Stimulated activated CD8-positive, alpha-beta memory T cell treated with anti-CD3 and anti-CD28 coated beads, Interleukin-12 subunit alpha, Interleukin-12 subunit beta, amount 100 ng/mL, for 24 hours (primary cell): ENCODE measurements at regions not wholly inside any gene's neighbourhood (a gene's known extent, or its start where the extent isn't known, plus 50 kb on each side); places are given as distances from the start of the nearest gene placed in this dataset.
"Not testable (repeated sequence)": the region's sequence is repeated elsewhere in the genome, so short reads cannot be mapped to it uniquely, and the experiment has no call there.

ENCODE experiments used
- DNase-seq: peaks from one replicate; pipeline ENCODE4 v3.0.0-alpha.2; 2020; ENCODE audit errors: extremely low read depth

GRCh38 chr2:111667542-111668273 lies 216.3 kb downstream of the ANAPC1 start:
- DNase-seq, result no peak

- DNase-seq, result no peak
These were observed 215.7 kb downstream of the ANAPC1 start for GRCh38 chr2:111668274-111668616.

DNA sequence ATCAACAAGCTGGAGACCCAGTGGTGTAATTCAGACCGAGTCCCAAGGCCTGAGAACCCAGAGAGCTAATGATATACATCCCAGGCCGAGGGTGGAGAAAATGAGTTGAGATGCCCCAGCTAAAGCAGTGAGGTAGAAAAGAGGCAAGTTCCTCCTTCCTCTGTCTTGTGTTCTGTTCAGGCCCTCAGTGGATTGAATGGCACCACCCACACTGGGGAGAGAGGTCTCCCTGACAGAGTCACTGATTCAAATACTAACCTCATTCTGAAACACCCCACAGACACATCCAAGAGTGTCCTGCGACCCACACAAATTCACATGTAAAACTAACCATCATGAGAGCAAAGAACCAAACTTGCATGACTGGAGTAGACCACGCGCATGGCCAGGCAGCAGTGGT lies 215.3 kb downstream of the ANAPC1 start:
- DNase-seq, result no peak

DNA sequence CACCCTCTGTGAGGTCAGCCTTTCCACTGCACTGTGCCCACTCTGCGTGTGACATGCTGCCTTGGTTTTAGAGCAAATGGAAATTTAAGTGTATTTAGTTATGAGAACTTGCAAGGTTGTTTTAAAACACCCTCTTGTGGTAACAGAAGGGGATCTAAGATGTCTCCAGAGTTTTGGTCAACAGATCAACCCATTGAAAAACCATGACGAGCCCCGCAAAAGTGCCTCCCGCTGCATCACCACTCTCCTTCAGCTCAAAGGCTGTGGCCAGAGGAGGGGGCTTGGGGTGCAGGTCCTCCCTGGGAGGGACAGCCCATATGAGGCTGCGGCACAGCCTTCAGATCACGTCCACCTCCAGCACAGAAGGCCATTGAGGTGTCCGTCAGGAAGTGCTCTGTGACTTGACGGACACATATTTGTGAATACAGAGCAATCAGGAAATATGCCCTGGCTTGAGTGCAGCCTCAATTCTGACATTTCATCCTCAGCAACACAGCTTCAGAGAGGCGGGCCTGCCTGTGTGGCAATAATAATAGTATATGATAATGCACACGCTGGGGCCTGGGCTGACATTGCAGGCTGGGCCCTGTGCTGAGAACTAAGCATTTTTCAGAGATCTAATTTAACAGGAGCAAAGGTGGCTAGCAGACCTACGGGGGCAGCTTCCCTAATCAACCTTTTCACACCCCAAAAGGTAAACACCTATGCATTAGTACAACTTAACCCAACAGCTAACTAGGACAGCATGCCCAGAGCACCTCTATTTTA lies 213.9 kb downstream of the ANAPC1 start:
- DNase-seq, result no peak

- DNase-seq, result no peak
These were observed 213.2 kb downstream of the ANAPC1 start for GRCh38 chr2:111670776-111671175.

DNA sequence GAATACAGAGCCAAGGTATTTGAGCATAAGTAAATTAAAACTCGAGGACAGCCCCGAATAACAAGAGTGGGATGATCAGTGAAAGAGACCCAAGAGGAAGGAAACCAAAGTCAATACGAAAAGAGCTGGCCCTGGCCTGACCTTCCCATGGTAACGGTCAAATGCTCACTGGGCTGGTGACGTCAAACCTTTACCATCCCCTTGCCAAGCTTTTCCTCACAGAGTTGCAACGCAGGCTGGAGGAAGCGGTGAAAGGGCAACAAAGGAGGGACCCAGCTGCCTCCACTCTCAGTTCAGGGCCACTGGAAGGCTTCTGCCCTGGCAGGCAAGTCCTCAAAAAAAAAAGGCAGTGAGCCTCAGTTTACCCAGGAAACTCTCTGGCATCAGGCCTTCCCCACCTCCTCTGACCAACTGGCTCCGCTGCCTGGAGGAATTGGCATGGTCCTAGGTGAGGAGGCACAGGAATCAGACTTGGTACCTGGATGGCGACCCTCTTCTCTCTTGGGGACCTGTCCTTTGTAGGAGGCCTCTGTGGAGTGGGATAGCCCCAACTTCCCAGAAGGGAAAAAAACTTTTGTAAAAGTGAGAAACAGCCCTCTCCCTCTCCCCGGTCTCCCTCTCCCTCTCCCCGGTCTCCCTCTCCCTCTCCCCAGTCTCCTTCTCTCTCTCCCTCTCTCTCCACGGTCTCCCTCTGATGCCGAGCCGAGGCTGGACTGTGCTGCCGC lies 212.4 kb downstream of the ANAPC1 start:
- DNase-seq, result no peak

DNA sequence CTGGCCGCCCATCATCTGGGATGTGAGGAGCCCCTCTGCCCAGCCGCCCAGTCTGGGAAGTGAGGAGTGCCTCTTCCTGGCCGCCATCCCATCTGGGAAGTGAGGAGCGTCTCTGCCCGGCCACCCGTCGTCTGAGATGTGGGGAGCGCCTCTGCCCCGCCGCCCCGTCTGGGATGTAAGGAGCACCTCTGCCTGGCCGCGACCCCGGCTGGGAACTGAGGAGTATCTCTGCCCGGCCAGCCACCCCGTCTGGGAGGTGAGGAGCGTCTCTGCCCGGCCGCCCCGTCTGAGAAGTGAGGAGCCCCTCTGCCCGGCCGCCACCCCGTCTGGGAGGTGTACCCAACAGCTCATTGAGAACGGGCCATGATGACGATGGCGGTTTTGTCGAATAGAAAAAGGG lies 211.4 kb downstream of the ANAPC1 start:
- not testable (repeated sequence) for DNase-seq

- no peak for DNase-seq
These were observed 210.5 kb downstream of the ANAPC1 start for GRCh38 chr2:111673526-111673925.

DNA sequence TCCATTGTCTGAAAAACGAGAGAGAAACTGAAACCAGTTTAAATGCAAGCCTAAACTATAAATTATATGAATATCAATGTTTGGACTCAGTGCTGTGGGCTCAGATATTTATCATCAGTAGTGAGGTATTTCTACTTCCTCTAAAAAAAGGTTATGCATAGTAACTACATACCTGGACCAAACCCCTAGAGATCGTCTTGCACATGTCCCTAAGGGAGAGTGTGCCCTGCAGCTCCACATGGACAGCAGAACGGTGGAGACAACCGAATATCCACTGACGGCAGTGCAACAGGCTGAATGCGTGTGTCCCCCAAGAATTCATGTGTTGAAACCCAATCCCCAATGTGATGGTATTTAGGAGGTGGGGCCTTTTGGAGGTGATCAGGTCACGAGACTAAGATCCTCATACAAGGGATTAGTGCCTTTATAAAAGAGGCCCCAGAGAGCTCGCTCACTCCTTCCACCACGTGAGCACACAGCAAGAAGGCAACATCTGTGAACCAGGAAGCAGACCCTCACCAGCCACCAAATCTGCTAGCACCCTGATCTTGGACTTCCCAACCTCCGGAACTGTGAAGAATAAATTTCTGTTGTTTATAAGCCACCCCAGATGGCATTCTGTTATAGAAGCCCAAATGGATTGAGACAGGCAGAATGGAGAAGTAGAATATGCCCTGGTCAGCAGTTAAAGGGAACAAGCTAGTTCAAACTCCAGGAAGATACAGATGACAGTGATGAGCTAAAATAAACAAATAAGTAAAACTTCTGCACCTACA lies 208.4 kb downstream of the ANAPC1 start:
- DNase-seq, result no peak

GRCh38 chr2:111676291-111676822 lies 207.6 kb downstream of the ANAPC1 start:
- no peak for DNase-seq

GRCh38 chr2:111678161-111678560 lies 205.8 kb downstream of the ANAPC1 start:
- no peak for DNase-seq

DNA sequence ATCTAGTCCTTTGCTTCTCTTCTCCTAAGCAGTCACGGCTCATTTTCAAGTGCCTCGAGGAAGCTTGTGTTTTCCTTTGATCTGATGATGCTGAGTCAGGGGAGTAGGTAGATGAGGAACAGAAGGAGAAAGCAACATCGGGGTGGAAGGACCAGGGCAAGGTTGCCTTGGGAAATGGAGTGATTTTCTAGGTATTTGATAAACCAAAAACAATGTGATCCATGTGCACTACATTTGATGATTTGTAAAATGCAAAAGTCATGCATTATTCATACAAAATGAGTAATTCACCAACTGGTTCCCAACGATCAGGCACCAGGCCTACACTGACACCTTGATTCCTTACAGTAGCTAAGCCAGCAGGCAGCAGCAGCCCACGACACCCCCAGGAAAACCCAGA lies 205.3 kb downstream of the ANAPC1 start:
- no peak for DNase-seq

DNA sequence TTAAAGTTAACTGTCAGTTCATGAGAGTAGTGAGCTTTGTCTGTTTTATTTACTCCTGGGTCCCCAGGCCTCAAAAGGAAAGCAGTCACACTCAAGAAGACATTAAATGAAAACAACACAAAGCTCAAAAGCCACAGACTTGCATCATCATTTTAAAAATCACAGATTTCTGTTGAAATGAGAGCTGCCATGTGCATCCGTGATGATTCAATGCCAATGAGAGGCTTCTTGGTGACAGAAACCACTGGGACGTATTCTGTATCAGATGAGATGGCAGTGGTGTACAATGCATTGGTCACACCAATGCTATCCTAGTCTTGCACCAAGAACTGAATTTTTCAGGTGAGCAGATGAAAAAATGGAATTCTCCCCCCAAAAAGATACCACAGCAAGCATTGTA lies 204.8 kb downstream of the ANAPC1 start:
- no peak for DNase-seq

GRCh38 chr2:111684611-111685010 lies 199.4 kb downstream of the ANAPC1 start:
- DNase-seq, result no peak

- DNase-seq, result no peak
These were observed 198.7 kb downstream of the ANAPC1 start for GRCh38 chr2:111685342-111685741.

DNA sequence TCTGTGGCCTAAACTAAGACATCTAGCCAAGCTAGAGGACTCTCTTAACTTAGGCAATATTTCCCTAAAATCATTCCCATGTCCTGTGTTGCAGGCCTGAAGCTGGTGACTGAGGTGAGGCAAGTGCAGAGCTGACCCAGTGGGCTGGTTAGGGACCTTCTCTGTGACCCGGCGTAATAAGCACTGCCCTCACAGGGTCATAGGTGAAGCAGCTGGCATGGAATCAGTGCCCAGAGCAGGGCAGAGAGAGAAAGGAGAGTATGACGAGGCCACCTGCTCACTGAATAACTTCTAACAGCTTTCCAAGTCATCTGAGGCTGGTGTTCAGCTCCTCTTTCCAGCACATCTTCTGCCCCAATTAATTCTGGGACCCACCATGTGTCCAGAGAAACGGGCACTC lies 197.0 kb downstream of the ANAPC1 start:
- DNase-seq, result no peak

GRCh38 chr2:111687911-111688310 lies 196.1 kb downstream of the ANAPC1 start:
- DNase-seq, result no peak

DNA sequence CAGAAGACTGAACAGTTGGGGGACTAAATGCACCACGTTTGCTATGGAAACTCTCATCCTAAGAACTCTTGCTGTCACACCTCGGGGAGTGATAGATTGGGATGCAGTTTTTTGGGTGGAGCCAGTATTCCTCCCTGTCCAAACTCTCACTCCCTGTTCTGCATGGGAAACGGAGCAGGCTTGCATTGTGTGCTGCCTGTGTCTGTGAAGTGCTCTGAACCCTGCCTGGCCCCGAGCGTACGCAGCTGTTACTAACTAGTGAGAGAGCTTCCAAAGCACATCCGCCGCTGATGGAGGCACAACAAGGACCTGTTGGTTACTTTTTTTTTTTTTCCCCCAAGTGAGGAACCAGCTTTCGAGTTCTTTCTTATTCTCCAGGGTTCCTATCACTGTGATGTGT lies 195.5 kb downstream of the ANAPC1 start:
- no peak for DNase-seq

- no peak for DNase-seq
These were observed 194.8 kb downstream of the ANAPC1 start for GRCh38 chr2:111689174-111689573.

DNA sequence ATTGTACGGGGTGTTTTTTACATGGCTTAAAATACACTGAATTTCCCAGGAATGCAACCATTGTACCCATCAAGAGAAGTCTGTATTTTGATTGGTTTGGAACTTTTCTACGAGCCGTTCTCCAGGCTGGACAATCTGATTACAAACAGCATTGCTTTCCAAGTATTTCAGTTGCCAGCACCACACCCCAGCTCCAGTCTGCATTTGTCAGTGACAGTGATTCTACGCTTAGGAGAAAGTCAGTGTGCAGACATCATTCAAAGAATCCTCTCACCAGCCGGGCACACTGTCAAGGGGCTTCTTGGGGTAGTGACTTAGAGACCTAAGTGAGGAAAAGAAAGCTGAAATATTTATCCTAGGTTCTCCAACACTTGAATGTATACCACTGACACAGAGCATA lies 194.1 kb downstream of the ANAPC1 start:
- DNase-seq, result no peak

DNA sequence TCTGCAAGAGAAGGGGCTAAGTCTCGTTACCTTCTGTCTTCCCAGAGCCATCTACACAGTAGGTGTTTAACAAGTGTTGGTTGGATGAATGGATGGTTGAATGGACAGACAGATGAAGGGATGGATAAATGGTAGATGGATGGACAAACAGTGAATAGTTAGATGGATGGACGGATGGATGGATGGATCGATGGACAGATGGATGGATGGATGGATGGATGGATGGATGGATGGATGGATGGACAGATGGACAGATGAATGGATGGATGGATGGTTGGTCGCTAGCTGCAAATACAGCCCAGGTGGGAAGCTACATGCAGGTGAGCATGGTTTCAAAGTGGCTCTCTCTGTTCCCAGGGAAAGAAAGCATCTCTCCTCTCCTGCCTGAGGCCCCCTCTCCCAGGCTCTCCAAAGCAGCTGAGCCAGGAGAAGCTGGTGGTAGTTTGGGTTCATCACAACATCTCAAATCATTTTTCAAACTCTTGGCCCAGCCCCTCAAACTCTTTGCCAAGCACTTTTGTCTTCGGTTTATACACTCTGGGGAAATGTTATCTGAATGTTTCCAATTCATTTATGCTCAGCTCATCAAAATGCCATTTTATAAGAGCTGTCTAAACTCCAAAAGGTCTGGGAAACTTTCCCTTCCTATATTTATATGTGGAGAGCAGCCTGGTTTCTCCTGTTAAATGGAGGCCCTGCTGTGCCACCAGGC lies 192.7 kb downstream of the ANAPC1 start:
- DNase-seq, result no peak
